HG03135 (cell line): ENCODE measurements at regions not wholly inside any gene's neighbourhood (a gene's known extent, or its start where the extent isn't known, plus 50 kb on each side); places are given as distances from the start of the nearest gene placed in this dataset.

ENCODE experiments used
- ATAC-seq: cut with Tn5 transposase; IDR thresholded peaks from one replicate; pipeline ENCODE4 v1.9.1; 2021; ENCODE audit warnings: mild to moderate bottlenecking, moderate library complexity; ENCODE audit not compliant: unreplicated experiment

- no peak for ATAC-seq
Measured at GRCh38 chr11:111194860-111195568, 50.5 kb upstream of the POU2AF2 start.

- ATAC-seq, result no peak
Measured at GRCh38 chr11:111193924-111194490, 51.5 kb upstream of the POU2AF2 start.

- no peak for ATAC-seq
Measured at GRCh38 chr11:111189466-111189865, 56.1 kb upstream of the POU2AF2 start.

GRCh38 chr11:111186308-111186915 is 59.1 kb upstream of the POU2AF2 start:
- ATAC-seq, result no peak

GRCh38 chr11:111185266-111185665 is 60.3 kb upstream of the POU2AF2 start:
- no peak for ATAC-seq

GRCh38 chr11:111183706-111184105 is 61.8 kb upstream of the POU2AF2 start:
- ATAC-seq, result no peak

GRCh38 chr11:111179184-111179910 is 66.2 kb upstream of the POU2AF2 start:
- ATAC-seq, result no peak

- ATAC-seq, result peak; percentile 81
Measured at GRCh38 chr11:111177037-111177871, 68.3 kb upstream of the POU2AF2 start.

GRCh38 chr11:111176603-111177002 is 68.9 kb upstream of the POU2AF2 start:
- peak; percentile 40 for ATAC-seq

- ATAC-seq, result no peak
Measured at GRCh38 chr11:111173221-111173620, 72.3 kb upstream of the POU2AF2 start.

- no peak for ATAC-seq
Measured at GRCh38 chr11:111172321-111172862, 73.1 kb upstream of the POU2AF2 start.

GRCh38 chr11:111170761-111171379 is 74.7 kb upstream of the POU2AF2 start:
- no peak for ATAC-seq

- ATAC-seq, result no peak
Measured at GRCh38 chr11:111169367-111169766, 76.2 kb upstream of the POU2AF2 start.

GRCh38 chr11:111168871-111169270 is 76.7 kb upstream of the POU2AF2 start:
- ATAC-seq, result no peak

- no peak for ATAC-seq
Measured at GRCh38 chr11:111167666-111168065, 77.9 kb upstream of the POU2AF2 start.

- no peak for ATAC-seq
Measured at GRCh38 chr11:111166598-111166997, 78.9 kb upstream of the POU2AF2 start.

GRCh38 chr11:111162305-111162704 is 83.2 kb upstream of the POU2AF2 start:
- ATAC-seq, result no peak

GRCh38 chr11:111157571-111157970 is 88.0 kb upstream of the POU2AF2 start:
- ATAC-seq, result no peak

GRCh38 chr11:111155021-111155420 is 90.5 kb upstream of the POU2AF2 start:
- ATAC-seq, result no peak

GRCh38 chr11:111153194-111153593 is 92.3 kb upstream of the POU2AF2 start:
- ATAC-seq, result no peak
